HT-29 (cell line): ENCODE measurements at regions not wholly inside any gene's neighbourhood (a gene's known extent, or its start where the extent isn't known, plus 50 kb on each side); places are given as distances from the start of the nearest gene placed in this dataset.
"Not testable (repeated sequence)": the region's sequence is repeated elsewhere in the genome, so short reads cannot be mapped to it uniquely, and the experiment has no call there.

ENCODE experiments used
- DNase-seq: peaks from one replicate; pipeline ENCODE4 v3.0.0-alpha.2; 2015; ENCODE audit warnings: low spot score

GRCh38 chr21:14826630-14827029, 238.2 kb downstream of the NRIP1 start:
- DNase-seq, result no peak

DNA sequence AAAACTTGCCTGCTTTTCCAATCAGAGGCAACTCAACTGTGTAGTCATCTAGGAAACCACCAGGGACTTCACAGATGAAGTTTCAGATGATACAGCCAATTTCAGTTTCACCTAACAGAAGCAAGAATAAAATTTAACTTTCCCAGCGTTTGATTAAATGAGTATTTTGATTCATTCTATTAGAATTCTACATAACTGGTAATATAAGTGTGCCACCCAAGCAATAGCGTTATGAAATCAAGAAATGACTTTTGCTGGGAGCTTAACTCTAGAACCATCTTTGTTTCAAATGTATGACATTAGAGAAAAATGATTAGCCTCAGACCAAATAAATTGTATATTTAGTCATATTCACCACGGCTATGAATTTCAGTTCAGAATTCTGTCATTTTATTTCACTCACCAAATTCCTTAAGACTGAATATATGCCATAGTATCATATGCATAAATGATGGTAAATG, 239.3 kb downstream of the NRIP1 start:
- no peak for DNase-seq

DNA sequence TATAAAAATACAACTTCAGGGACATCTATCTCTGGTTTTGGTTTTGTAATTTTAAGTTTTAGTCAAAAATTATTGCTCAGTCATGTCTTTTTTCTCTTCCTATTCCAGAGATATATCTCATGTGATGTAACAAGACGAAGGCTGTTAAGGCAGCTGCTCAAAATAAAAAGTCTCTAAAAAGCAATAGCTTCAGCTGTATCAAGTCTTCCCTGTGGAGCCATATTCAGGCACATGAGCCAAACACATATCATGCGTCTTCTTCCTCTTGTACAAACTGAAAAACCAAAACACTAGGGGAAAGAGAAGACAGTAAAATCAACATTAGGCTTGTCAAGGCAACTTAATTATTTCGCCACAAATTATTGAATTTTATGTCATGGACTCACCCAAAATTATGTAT, 240.7 kb downstream of the NRIP1 start:
- no peak for DNase-seq

DNA sequence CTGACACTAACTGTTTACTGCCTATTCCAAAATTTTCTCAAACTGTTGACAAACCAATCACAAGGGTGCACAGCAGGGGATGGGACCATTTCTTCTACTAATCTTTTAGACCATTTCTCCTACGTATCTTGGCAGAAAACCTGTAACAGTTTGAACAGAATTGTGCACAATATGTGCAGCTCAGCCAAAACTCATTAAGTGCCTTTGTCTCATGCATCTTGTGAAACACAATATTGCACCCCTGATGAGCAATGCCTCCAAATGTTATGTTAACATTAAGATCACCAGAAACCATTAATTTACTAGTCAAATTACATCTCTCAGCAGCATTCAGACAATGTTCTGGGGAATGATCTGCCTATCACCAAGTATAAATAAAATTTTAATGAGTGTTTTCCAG, 247.5 kb downstream of the NRIP1 start:
- no peak for DNase-seq

GRCh38 chr21:14814991-14815390, 249.8 kb downstream of the NRIP1 start:
- no peak for DNase-seq

DNA sequence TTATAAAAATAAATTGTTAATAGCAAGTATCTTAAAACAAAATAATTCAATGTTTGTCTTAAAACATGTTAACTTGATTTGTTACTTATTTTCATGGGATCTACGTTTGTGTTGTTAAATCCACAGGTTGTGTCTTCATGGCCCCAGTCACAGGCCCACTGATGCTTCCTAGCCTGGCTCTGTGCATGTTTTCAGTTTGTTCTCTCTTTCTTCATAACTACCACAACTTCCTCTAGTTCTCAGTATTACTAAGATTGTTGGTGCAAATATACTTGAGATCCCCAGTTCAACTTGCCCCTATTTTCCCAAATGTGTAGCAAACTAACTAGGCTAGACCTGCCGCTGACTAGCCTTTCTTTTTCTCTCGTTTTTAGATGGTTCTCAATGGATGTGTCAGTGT, 250.5 kb downstream of the NRIP1 start:
- no peak for DNase-seq

DNA sequence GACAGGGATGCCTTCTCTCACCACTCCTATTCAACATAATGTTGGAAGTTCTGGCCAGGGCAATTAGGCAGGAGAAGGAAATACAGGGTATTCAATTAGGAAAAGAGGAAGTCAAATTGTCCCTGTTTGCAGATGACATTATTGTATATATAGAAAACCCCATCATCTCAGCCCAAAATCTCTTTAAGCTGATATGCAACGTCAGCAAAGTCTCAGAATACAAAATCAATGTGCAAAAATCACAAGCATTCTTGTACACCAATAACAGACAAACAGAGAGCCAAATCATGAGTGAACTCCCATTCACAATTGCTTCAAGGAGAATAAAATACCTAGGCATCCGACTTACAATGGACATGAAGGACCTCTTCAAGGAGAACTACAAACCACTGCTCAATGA, 258.1 kb upstream of the SAMSN1 start:
- not testable (repeated sequence) for DNase-seq

GRCh38 chr21:14797543-14797942, 251.4 kb upstream of the SAMSN1 start:
- DNase-seq, result no peak

DNA sequence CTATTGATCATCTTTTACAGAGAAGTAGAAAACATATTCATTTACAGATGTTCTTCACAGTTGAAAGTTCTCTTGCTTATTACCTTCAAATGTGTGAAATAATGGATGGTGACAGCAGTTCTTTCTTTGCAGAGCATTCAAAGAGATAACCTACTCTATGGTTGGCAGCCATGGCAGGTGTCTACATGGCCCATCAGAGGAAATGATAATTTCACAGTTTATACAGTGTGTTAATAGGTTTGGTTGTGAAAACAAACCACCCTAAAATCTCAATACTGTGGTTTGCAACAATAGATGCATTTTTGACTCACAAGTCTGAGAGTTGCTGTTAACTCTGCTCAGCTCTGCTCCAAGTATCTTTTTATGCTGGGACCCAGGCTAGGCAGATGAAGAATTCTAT, 241.2 kb upstream of the SAMSN1 start:
- DNase-seq, result no peak

DNA sequence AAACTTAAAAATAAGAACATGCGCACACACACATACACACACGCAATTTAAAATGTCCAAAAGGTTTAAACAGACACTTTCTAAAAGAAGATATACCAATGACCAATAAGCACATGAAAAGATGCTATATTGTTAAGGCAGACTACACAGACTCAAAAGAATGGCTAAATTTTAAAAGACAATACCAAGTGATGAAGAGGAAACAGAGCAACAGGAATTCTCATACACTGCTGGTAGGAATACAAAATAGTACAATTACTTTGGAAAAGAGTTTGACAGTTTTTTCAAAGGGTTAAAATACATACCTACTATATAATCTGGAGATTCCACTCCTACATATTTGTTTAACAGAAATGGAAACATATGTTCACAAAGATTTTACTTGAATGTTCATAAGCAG, 239.6 kb upstream of the SAMSN1 start:
- no peak for DNase-seq

DNA sequence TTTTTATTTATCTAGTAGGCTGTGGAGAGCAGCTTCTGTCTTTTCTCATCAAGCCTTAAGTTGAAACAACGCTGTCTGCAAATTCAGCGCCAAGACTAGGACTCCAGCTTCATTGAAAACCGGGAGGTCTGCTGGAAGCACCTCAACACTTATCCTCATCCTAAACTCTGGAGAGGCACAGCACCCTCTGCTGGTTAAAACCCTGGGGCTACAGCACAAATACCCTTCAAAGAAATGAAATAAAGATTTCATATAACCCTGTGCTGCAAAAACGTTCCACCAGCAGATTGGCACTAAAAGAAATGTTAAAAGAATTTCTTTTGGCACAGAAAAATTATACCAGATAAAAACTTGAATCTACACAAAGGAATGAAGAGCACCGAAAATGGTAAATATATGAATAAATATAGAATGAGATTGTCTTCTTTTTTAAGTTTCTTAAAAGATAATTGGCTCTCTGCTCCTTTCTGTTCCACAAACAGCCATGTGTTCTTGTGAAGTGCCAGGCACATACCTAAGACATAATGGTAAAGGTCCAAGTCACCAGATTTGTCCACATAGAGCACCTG, 227.7 kb upstream of the SAMSN1 start:
- peak; percentile 19 for DNase-seq

DNA sequence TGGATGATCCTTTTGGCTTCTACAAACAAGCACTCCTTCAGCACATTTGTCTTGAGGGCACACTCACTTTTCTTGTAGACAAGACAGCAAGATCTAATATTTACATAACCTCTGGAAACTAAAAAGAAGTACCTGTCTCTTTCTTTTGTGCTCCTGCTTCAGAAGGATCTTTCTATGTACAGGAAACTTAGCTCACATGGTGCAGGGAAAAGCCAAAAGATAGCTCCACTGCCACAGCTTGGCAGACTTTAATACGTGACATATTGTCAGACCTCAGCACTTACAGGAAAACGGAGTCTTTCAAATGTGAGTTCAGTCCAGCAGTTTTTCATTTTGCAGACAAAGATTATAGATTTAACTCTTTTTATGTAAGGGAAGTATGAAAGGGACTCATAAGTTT, 225.5 kb upstream of the SAMSN1 start:
- DNase-seq, result no peak

DNA sequence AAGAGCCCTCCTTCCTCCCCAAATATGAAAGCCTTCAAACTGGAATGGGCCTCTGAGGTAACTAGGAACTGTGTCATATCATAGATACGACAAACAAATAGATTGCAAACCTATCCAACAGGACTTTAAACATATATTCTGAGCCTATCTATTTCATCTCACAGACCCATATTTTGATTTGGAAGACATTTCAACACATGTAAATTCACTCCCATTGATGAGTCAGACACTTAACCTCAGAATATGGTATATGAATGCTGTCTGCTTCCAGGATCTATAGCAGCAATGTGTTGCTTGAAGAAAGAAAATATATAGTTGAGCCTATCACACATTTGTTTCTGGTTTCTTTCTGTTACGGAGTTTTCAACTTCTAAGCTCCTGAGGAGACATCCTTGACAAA, 221.9 kb upstream of the SAMSN1 start:
- DNase-seq, result no peak

GRCh38 chr21:14767192-14767852, 221.2 kb upstream of the SAMSN1 start:
- no peak for DNase-seq

GRCh38 chr21:14766241-14766640, 220.1 kb upstream of the SAMSN1 start:
- DNase-seq, result no peak

DNA sequence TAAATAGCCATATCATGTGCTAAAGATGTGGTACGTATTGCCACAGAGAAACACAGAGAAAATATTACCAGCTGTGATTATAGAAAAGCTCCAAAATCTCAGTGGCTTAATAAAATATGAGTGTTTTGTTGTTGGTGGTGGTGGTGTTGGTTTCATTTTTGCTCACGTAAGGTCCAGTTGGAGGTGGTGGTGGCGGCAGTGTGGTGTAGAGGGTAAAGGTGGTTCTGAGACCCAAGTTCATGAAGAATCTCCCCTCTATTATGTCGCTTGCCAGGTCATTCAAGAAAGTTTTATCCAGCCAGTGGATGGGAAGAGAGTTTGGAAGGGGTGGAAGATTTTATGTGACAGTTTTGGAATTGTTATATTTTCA, 217.6 kb upstream of the SAMSN1 start:
- no peak for DNase-seq

DNA sequence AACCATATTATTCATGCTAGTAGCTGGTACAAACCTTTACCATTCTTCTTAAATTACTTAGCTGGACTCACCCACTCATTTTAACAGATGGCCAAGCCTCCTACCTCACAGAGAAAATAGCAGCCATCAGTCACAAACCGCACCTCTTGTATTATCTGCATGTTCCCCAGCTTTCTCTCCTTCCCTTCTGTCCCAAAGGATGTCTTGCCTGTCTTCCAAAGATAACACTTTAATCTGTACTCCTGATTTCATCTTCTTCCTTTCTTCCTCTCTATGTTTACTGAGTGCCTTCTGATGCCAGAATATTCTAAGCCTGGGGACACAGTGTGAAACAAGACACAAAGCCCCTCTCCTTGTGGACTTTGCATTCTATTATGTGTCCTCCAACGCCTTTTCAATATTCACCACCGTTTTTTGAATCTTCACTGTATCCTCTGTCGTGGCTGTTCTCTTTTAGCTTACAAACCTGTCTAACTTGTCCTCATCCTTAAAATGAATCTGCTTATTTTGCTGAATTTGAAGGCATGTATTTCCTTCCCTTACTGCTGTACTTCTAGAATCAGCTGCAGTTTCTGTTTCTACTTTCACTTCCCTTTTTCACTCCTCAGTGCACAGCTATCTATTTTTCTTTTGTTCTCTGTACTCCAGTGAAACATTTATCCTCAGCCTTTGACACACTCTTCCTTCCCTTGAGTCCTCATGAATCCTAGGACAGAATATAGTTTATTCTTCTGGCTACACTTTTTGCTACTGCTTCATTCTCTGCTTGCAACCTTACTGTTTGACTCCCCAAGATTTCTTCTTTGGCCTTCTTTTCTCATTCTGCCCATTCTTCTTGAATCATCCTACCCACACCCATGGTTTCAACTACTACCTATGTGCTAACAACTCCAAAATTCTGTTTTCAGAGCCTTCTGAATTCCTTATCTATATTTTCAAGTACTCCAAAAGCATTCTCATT, 216.9 kb upstream of the SAMSN1 start:
- no peak for DNase-seq

GRCh38 chr21:14762327-14762726, 216.2 kb upstream of the SAMSN1 start:
- no peak for DNase-seq

DNA sequence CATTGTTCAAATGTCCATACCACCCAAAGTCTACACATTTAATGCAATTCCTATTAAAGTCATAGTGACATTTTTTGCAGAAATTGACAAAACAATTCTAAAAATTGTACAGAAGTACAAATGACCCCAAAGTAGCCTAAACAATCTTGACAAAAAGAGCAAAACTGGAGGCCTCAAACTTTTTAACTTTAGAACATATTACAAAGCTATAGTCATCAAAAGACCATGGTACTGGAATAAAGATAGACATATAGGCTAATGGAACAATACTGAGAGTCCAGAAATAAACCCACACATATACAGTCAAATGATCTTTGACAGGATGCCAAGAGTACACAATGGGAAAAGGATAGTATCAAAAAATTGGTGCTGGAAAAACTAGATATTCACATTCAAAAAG, 213.2 kb upstream of the SAMSN1 start:
- no peak for DNase-seq

DNA sequence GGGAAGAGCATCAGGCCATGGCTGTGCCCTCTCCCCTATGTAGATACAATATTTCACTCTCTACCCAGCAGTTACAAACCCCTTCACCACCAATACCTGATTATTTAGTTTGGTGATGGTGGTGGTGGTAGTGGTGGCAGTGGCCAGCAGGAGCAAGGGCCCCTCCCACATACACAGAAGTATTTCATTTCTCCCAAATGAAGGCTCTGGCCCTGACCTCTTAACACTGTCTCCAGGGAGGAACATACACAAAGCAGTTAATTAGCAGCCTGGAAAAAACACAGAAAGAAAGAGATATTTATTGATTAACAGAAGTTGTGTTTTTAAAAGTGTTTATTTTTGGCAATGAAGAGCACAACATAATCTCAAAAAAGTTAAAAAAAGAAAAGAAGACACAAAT, 212.7 kb upstream of the SAMSN1 start:
- no peak for DNase-seq

DNA sequence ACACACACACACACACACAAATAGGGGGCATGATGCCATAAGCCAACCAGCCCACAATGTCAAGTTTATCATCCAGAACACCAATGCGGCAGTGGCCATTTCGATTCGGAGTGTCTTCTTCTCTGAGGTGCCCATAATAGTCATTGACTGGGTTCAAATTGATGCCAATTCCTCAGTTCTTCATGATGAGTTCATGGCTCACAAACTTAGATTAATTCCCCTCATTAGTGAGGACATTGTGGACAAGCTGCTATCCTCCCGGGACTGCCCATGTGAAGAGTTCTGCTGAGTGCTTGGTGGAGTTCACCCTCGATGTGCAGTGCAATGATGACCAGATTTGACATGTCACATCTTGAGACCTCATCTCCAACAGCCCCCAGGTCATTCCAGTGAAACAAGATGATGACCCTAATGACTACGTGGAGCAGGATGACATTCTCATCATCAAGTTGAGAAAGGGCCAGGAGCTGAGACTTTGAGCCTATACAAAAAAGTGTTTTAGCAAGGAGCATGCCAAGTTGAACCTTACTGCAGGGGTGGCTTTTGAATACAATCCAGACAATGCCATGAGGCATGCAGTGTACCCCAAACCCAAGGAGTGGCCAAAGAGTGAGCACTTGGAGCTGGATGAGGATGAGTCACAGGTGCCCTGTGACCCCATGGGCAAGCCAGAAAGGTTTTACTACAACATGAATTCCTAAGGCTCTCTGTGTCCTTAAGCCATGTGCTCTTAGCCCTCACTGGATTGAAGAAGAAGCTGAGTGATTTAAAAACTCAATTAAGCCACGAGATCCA, 211.6 kb upstream of the SAMSN1 start:
- DNase-seq, result no peak

- DNase-seq, result no peak
Observed at GRCh38 chr21:14755086-14755485, 209.0 kb upstream of the SAMSN1 start.
